ENCODE measurements at regions not wholly inside any gene's neighbourhood (a gene's known extent, or its start where the extent isn't known, plus 50 kb on each side); places are given as distances from the start of the nearest gene placed in this dataset.

DNA sequence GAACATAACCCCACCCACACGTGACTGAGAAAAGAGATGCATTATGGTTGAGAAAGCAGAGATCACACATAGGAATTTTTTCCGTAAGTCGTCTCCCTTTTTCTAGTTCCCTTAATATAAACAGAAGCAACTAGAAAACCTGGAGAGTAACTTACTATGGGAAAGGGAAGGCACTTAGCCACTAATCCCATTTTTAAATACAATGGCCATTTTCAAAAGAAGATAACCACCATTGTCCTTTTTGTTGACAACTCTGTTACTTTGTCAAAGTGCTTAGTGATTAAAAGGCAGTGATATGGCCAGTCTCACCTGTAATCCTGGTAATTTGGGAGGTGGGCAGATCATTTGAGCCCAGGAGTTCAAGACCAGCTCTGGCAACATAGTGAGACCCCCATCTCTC, 184.4 kb upstream of the UMPS start:
- Histone ChIP-seq H2BK5ac (ENCODE audit: low read depth, low read length) (no peak overlapping the region), H3K23me2 (ENCODE audit: low read depth, low read length) (peaks cover 1% of the 10 kb centered on the region; the same call in 1 of the 2 replicates), H3K9me3 (ENCODE audit: insufficient read depth in 2 of 2, low read depth in 1 of 2, low read length in 1 of 2) (no peaks in the 10 kb centered on the region), H2BK12ac (ENCODE audit: low read depth, low read length) (no peak overlapping the region), H2BK20ac (ENCODE audit: low read length) (no peak overlapping the region), H2BK15ac (ENCODE audit: low read length) (no peak overlapping the region), H3K27me3 (replicated peaks in 1 of 4; ENCODE audit: control insufficient read depth in 3 of 4, extremely low read depth in 1 of 4, insufficient read depth in 3 of 4, low read length in 3 of 4) (peaks cover 0 to 7% (median 4%) of the 10 kb centered on the region in 4 experiments; a peak in 3 of 7 replicates), H3K4me3 (ENCODE audit: extremely low read depth in 1 of 4, insufficient read depth in 2 of 4, low read depth in 3 of 4, low read length in 4 of 4) (no peak overlapping the region), H3K18ac (ENCODE audit: extremely low read depth, low read length) (no peak overlapping the region), H4K8ac (ENCODE audit: extremely low read depth, insufficient read depth, low read length) (no peak overlapping the region), H4K20me1 (replicated peaks in 1 of 2; ENCODE audit: control insufficient read depth in 1 of 2, insufficient read depth in 2 of 2, low read length in 2 of 2) (no peaks in the 10 kb centered on the region), H3K4me2 (ENCODE audit: insufficient read depth in 1 of 2, low read depth in 2 of 2, low read length in 2 of 2) (no peak overlapping the region; a peak in 1 of 4 replicates), H2AK5ac (ENCODE audit: low read depth, low read length) (no peak overlapping the region), H4K91ac (replicated peaks; ENCODE audit: insufficient read length, low read length) (no peak overlapping the region), H3K27ac (ENCODE audit: low read depth, low read length) (no peak overlapping the region), H3K4ac (replicated peaks; ENCODE audit: insufficient read length, low read depth, low read length) (no peak overlapping the region), H3K4me1 (replicated peaks in 1 of 4; ENCODE audit: control insufficient read depth in 3 of 4, insufficient read depth in 4 of 4, low read length in 3 of 4) (peaks cover 0 to 3% (median under 1%) of the 10 kb centered on the region in 4 experiments; a peak in 2 of 7 replicates), H4K5ac (ENCODE audit: insufficient read length, low read depth, low read length) (no peak overlapping the region), H3K36me3 (ENCODE audit: control insufficient read depth in 2 of 4, insufficient read depth in 4 of 4, low read length in 3 of 4) (no peaks in the 10 kb centered on the region; a peak in 1 of 8 replicates), H3K79me2 (ENCODE audit: control insufficient read depth in 1 of 2, insufficient read depth in 2 of 2, low read length in 2 of 2) (no peaks in the 10 kb centered on the region), H2AFZ (ENCODE audit: low read length) (no peak overlapping the region), H3K14ac (ENCODE audit: insufficient read length) (no peak overlapping the region), H3K9ac (replicated peaks in 1 of 4; ENCODE audit: extremely low read depth in 1 of 4, low read depth in 3 of 4, low read length in 3 of 4) (no peak overlapping the region), H3K23ac (ENCODE audit: insufficient read length) (no peak overlapping the region), H3K56ac (replicated peaks; ENCODE audit: insufficient read length, low read depth, low read length) (no peak overlapping the region), H2BK120ac (replicated peaks; ENCODE audit: low read depth, low read length) (no peak overlapping the region), H3K79me1 (ENCODE audit: low read depth, low read length) (no peaks in the 10 kb centered on the region)
- DNase-seq (ENCODE audit: low read depth in 1 of 2, low spot score in 2 of 2) = no peak
- 93% methylated on average over 3 of the region's 3 CpGs; no CpG with 5 or more reads in 1 of the 2 experiments for WGBS, 2 experiments (ENCODE audit: extremely low coverage in 1 of 2, insufficient coverage in 1 of 2, insufficient read length in 1 of 2, insufficient replicate concordance in 2 of 2, low coverage in 1 of 2, low lambda C conversion rate in 2 of 2, missing lambda C conversion rate in 1 of 2)
- ChIA-PET POLR2A (ENCODE audit: partially characterized antibody) (no interaction called here), CTCF (ENCODE audit: partially characterized antibody) (interaction anchor here (0.6 to 8.3 kb wide), 8 partner anchors 9 to 893 kb away, joined by 3 to 73 read pairs (median 4); no protein-coding TSS in a partner anchor)
- no peak for FAIRE-seq
- TF ChIP-seq RBBP5 (IDR thresholded peaks at IDR 0.05; ENCODE audit: borderline replicate concordance, low read depth, low read length) (no peak), CREB1 (IDR thresholded peaks at IDR 0.05) (no peak), HDAC6 (IDR thresholded peaks at IDR 0.05; ENCODE audit: low read depth, low read length) (no peak), RFX5 (IDR thresholded peaks at IDR 0.05; ENCODE audit: borderline replicate concordance, low read depth, low read length) (no peak), TEAD4 (IDR thresholded peaks at IDR 0.05; ENCODE audit: low read depth, low read length) (no peak), SIN3A (conservative IDR thresholded peaks at IDR 0.05 in 1 of 2, IDR thresholded peaks at IDR 0.05 in 1 of 2; ENCODE audit: low read depth in 1 of 2, low read length in 2 of 2) (no peak), CHD2 (IDR thresholded peaks at IDR 0.05; ENCODE audit: low read length) (no peak), GTF2F1 (IDR thresholded peaks at IDR 0.05; ENCODE audit: borderline replicate concordance, low read depth, low read length) (no peak), RXRA (IDR thresholded peaks at IDR 0.05; ENCODE audit: insufficient read depth, low read depth, low read length) (no peak), SIRT6 (IDR thresholded peaks at IDR 0.05; ENCODE audit: low read length) (no peak), EZH2 (IDR thresholded peaks at IDR 0.05; ENCODE audit: low read depth, low read length, severe bottlenecking) (no peak), SAP30 (IDR thresholded peaks at IDR 0.05; ENCODE audit: insufficient read depth, insufficient replicate concordance, low read length) (no peak)
- TF ChIP-seq, protein P1, sequence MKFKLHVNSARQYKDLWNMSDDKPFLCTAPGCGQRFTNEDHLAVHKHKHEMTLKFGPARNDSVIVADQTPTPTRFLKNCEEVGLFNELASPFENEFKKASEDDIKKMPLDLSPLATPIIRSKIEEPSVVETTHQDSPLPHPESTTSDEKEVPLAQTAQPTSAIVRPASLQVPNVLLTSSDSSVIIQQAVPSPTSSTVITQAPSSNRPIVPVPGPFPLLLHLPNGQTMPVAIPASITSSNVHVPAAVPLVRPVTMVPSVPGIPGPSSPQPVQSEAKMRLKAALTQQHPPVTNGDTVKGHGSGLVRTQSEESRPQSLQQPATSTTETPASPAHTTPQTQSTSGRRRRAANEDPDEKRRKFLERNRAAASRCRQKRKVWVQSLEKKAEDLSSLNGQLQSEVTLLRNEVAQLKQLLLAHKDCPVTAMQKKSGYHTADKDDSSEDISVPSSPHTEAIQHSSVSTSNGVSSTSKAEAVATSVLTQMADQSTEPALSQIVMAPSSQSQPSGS (IDR thresholded peaks at IDR 0.05; ENCODE audit: low read length) = no peak
